ENCODE measurements at regions not wholly inside any gene's neighbourhood (a gene's known extent, or its start where the extent isn't known, plus 50 kb on each side); places are given as distances from the start of the nearest gene placed in this dataset.

DNA sequence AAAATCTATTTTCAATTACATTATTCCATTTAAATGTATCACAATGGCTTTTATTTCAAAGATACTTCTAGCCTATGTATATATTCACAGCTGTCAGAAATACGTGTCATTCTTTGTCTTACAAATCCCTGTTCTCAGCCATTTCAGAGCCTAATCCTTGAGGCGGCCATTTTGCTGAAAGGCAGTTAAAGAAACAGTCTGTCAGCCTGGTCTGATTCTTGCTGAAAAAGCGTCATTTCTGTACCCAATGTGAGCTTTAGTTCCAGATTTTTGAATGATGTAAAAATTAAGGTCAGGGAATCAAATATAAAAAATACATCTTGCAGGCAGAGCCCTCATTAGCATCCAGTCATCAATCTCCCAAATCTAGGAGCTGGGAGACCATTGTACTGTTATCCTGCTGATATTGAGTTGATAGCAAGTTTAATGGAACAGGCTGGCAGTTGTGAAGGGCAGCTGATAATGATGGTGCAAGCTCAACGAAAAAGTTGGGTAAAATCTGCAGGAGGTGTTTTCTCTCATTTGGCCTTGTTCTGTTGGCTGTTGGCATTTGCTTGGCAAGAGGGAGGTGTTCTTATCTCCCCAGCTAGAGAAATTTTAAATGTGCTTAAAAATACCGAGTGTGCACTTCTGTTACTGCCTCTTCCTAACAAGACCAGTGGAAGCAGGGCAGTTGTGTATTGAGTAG is 314.8 kb downstream of the SOX4 start:
- no peaks in the 10 kb centered on the region for H3K4me1 ChIP-seq
- TF ChIP-seq POLR2A (IDR thresholded peaks at IDR 0.05) (no peak), POLR2AphosphoS5 (IDR thresholded peaks at IDR 0.05) (no peak), EP300 (IDR thresholded peaks at IDR 0.05) (no peak)
- TF ChIP-seq, protein P1, sequence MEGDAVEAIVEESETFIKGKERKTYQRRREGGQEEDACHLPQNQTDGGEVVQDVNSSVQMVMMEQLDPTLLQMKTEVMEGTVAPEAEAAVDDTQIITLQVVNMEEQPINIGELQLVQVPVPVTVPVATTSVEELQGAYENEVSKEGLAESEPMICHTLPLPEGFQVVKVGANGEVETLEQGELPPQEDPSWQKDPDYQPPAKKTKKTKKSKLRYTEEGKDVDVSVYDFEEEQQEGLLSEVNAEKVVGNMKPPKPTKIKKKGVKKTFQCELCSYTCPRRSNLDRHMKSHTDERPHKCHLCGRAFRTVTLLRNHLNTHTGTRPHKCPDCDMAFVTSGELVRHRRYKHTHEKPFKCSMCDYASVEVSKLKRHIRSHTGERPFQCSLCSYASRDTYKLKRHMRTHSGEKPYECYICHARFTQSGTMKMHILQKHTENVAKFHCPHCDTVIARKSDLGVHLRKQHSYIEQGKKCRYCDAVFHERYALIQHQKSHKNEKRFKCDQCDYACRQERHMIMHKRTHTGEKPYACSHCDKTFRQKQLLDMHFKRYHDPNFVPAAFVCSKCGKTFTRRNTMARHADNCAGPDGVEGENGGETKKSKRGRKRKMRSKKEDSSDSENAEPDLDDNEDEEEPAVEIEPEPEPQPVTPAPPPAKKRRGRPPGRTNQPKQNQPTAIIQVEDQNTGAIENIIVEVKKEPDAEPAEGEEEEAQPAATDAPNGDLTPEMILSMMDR (IDR thresholded peaks at IDR 0.05): no peak
- no peak overlapping the region for H3K4me3 ChIP-seq
- no peak overlapping the region for H3K27ac ChIP-seq
- no peaks in the 10 kb centered on the region for H3K9me3 ChIP-seq
- no peak for DNase-seq (ENCODE audit: low spot score in 2 of 2)
- no peaks in the 10 kb centered on the region for H3K27me3 ChIP-seq
- WGBS: 79% methylated on average over 5 of the region's 5 CpGs
- no peaks in the 10 kb centered on the region for H3K36me3 ChIP-seq

DNA sequence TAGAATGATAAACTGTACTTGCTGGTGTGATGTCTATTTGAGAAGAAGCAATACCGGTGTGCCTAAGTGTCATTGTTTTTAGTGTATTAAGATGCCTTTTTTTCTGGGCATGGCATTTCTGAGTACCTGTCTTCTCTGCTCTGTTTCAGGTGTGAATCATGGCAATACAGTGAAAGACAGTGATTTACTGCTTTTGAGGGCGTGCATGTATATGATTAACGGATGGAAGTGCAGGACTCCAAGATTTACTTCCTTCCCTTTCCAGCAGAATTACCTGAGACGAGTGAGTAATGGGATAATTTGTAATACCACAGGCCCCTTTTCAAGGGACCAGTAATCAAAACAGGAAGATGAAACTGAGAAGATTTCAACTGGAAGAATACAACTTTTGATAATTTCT is 315.8 kb downstream of the SOX4 start:
- DNase-seq (ENCODE audit: low spot score in 2 of 2): no peak
- 60% methylated on average over 4 of the region's 4 CpGs for WGBS
- H3K4me3 ChIP-seq: no peak overlapping the region
- TF ChIP-seq POLR2A (IDR thresholded peaks at IDR 0.05): no peak
- TF ChIP-seq, protein P1 (IDR thresholded peaks at IDR 0.05): no peak
- TF ChIP-seq POLR2AphosphoS5 (IDR thresholded peaks at IDR 0.05): no peak
- TF ChIP-seq EP300 (IDR thresholded peaks at IDR 0.05): no peak
- no peaks in the 10 kb centered on the region for H3K4me1 ChIP-seq
- no peaks in the 10 kb centered on the region for H3K27me3 ChIP-seq
- H3K36me3 ChIP-seq: no peaks in the 10 kb centered on the region
- no peaks in the 10 kb centered on the region for H3K9me3 ChIP-seq
- H3K27ac ChIP-seq: no peak overlapping the region

DNA sequence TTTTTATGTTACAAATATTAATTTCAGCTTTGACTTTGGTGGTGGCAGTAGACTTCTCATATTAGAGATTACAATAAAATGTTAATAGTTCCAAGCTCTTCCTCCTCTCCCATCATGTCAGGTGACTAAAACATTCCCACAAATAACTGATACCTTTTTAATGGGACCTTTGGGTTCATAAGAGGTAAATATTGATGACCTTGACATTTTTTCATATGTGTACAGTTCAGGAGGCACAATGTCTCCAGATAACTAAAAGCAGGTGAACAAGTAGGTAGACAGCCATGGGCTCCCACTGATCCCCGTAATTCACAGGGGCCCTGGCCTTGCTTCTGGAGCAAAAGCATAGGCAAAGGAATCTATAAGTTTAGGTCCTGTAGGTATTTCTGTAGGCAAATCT is 317.7 kb downstream of the SOX4 start:
- Histone ChIP-seq H3K27me3 (no peaks in the 10 kb centered on the region), H3K9me3 (no peaks in the 10 kb centered on the region), H3K36me3 (no peaks in the 10 kb centered on the region), H3K4me3 (no peak overlapping the region), H3K4me1 (peaks cover 4% of the 10 kb centered on the region), H3K27ac (no peak overlapping the region)
- WGBS: 95% methylated on average over 1 of the region's 1 CpG
- TF ChIP-seq POLR2AphosphoS5 (IDR thresholded peaks at IDR 0.05) (no peak), EP300 (IDR thresholded peaks at IDR 0.05) (no peak), POLR2A (IDR thresholded peaks at IDR 0.05) (no peak)
- TF ChIP-seq, protein P1 (IDR thresholded peaks at IDR 0.05): no peak
- DNase-seq (ENCODE audit: low spot score in 2 of 2): no peak

DNA sequence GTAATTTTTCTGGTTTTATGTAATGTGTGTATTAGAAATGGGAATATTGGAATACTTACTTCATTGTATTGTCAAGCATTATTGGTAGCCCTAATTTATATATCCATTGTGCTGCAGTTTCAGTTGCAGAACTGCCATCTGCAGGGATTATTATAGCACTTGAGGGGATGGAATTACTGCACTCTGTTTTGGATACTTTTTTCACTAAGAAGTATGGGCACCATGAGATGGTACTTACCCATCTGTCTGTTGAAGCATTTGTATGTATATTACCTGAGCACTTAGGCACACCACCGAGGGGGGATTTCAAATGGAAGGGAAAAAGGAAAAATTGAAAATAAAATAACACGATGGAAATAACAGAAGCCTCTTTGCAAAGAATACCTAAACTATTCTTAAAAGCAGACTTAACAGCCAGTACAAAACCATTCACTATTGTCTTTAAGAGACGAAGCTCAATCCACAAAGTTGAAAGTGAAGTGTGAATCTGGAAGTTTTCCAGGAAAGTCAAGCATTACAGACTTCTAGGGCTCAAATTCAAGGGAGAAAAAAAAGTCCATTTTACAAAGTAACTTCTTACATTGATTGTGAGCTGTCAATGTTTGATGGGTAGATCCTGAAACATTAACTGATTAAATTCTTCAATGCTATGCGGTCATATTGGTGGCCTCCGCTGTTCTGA is 318.7 kb downstream of the SOX4 start:
- 78% methylated on average over 5 of the region's 5 CpGs for WGBS
- no peak overlapping the region for H3K27ac ChIP-seq
- H3K9me3 ChIP-seq: no peaks in the 10 kb centered on the region
- no peaks in the 10 kb centered on the region for H3K36me3 ChIP-seq
- H3K4me3 ChIP-seq: no peak overlapping the region
- no peaks in the 10 kb centered on the region for H3K27me3 ChIP-seq
- TF ChIP-seq POLR2A (IDR thresholded peaks at IDR 0.05): no peak
- no peak for TF ChIP-seq EP300 (IDR thresholded peaks at IDR 0.05)
- TF ChIP-seq, protein P1 (IDR thresholded peaks at IDR 0.05): no peak
- TF ChIP-seq POLR2AphosphoS5 (IDR thresholded peaks at IDR 0.05): no peak
- peaks cover 4% of the 10 kb centered on the region for H3K4me1 ChIP-seq
- no peak for DNase-seq (ENCODE audit: low spot score in 2 of 2)

DNA sequence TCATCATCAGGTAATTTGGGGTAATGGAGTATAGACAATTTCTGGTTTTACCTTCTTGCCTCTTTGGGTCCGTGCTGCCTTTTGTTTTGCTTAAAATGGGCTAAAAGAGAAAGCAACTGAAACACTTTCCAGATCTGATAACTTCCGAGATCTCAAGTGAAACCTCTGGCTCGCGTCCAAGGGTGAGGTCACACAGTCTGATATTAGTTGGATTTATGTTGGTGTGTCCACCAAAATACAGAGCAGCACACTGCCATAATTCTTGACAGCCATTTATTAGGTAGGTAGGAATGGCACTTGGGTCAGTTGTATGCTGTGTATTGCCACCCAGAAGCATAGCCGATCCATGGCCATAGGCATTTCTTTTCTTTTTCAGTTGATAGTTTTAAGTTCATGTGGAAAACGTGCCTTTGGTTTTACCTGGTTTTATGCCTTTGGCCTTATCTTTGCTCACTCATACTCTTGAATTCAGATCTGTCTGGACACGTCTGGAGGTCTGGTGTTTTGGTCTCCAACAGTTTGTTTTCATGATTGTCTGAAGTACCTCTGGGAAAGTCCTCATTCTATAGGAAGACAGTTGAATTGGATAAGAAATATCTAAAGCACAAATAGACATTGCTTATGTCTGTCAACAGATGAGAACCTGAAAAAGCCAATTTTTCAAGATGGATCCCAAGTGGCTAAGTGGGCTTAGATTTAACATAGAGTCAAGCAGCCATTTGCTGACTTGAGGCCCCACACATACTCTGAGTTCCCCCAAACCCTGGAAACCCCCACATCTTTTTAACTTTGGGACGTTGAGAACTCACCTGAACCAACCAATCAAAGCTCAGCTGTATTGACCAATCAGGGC is 320.8 kb downstream of the SOX4 start:
- TF ChIP-seq EP300 (IDR thresholded peaks at IDR 0.05) (no peak), POLR2A (IDR thresholded peaks at IDR 0.05) (no peak), POLR2AphosphoS5 (IDR thresholded peaks at IDR 0.05) (no peak)
- TF ChIP-seq, protein P1 (IDR thresholded peaks at IDR 0.05): no peak
- Histone ChIP-seq H3K4me1 (peaks cover 7% of the 10 kb centered on the region), H3K9me3 (no peaks in the 10 kb centered on the region), H3K4me3 (no peak overlapping the region), H3K27me3 (no peaks in the 10 kb centered on the region), H3K36me3 (no peaks in the 10 kb centered on the region), H3K27ac (no peak overlapping the region)
- peak in 1 of 2 donors; percentile 66 for DNase-seq (ENCODE audit: low spot score in 2 of 2)
- 29% methylated on average over 7 of the region's 8 CpGs for WGBS

Measured in suprapubic skin (tissue), 4 donors.